Astrocyte of the hippocampus (primary cell): ENCODE measurements at regions not wholly inside any gene's neighbourhood (a gene's known extent, or its start where the extent isn't known, plus 50 kb on each side); places are given as distances from the start of the nearest gene placed in this dataset.
"Not testable (repeated sequence)": the region's sequence is repeated elsewhere in the genome, so short reads cannot be mapped to it uniquely, and the experiment has no call there.

ENCODE experiments used
- DNase-seq: peaks from one replicate; pipeline ENCODE4 v3.0.0; 2011; ENCODE audit warnings: low read depth, low spot score

DNA sequence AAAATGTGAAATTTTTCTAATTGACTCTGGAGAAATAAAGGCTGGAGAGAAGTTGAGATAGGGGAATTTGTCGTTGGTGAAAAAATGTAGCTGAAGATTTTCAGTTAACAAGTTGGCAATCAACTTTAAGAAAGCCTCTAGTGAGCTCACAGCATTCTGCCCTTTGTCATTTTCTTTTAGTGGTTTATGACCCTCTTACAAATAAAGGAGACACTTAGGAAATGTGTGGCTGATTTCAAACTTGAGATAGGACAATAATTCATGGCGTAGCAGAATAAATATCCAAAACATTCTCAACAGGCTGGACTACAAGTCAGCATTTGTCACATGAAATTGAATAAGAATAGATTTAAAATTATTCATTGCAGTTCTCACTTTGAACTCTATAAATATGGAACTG is 412.5 kb upstream of the SPHKAP start:
- DNase-seq = no peak

DNA sequence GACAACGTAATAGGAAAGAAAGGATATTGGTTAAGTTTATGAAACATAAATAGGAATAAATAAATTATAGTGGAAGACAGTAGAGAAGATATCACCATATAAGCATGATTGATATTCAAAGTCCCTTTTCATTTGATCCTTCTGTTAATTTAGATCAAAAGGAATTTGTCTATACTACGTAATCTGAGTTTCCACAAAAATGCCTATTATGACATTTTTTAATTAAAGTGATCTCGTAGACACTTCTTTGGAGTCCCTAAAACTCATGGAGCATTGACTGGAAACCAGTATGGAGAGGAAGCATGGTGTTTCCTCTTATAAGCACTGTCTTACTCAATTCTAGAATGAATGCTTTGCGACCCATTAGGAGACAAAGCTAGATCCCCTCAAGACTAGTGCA is 411.4 kb upstream of the SPHKAP start:
- no peak for DNase-seq

DNA sequence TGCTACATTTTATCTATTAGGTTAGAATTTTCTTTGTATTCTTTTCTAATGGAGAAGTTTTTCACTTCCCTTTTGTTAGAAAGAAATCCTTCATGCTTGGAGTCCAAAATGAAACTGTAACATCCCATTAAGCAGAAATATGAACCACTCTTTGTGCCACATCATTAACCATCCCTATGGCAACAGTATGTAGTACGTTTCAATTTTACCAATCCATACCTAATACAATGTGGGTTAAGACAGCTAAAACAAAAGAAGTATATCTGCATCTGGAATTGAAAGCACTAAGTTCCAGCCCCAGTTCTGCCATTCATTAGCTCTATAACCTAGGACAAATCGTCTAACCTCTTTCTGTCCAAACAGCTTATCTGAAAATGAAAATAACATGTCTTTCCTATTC is 409.2 kb upstream of the SPHKAP start:
- DNase-seq = no peak

DNA sequence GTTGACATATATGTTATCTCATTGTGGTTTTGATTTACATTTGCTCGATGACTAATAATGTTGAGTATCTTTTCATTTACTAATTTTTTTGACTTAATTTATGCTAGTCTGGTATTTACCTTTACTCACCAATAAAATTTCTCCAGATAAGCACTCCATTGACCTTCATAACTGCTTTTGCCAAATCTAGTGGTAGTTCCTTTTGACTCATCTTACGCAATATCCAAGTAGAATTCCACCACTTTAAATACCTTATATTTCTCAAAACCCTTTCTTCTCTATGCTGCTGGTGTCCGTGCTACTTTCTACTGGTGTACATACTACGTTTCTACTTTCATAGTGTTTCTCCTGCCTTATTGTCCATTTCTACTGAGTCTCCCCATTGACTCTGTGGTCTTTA is 407.6 kb upstream of the SPHKAP start:
- DNase-seq = no peak

DNA sequence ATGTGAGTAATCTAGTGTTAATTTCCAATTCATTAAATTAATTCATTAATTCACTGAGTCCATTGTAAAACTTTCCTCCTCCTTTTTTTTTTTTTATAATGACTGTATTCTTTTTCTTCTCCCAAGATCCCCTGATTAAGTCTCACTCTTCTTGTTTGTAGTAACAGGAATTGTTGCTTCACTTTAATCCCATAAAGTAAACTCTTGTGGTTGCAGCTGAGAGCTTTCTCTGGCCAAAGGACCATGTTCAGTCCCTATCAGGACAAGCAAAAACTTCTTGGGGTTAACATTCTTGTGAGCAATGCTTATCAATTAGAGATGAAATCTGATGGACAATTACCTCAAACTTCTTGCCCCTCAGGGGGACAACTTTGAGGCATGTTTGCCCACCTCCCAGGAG is 400.2 kb upstream of the SPHKAP start:
- no peak for DNase-seq

DNA sequence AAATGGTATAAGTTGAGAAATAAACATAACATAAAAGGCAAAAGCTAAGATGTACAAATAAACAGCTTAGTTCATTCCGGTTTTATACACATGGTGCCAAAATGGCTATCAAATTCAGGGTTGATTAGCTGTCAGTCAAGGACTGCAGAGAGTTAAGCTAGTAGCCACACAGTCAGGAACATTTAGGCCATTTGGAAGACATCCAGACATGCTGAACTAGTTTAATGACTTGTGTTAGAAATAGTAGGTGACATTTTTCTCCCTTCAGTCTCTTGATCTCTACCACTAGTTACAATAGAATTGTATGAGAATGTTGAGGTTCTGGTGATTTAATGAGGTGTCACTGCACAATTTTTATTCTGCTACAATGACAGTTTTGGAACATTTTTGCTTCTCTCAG is 394.4 kb upstream of the SPHKAP start:
- DNase-seq = no peak

DNA sequence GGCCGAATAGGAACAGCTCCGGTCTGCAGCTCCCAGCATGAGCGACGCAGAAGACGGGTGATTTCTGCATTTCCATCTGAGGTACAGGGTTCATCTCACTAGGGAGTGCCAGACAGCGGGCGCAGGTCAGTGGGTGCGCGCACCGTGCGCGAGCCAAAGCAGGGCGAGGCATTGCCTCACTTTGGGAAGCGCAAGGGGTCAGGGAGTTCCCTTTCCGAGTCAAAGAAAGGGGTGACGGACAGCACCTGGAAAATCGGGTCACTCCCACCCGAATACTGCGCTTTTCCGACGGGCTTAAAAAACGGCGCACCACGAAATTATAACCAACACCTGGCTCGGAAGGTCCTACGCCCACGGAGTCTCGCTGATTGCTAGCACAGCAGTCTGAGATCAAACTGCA is 386.8 kb upstream of the SPHKAP start:
- not testable (repeated sequence) for DNase-seq

DNA sequence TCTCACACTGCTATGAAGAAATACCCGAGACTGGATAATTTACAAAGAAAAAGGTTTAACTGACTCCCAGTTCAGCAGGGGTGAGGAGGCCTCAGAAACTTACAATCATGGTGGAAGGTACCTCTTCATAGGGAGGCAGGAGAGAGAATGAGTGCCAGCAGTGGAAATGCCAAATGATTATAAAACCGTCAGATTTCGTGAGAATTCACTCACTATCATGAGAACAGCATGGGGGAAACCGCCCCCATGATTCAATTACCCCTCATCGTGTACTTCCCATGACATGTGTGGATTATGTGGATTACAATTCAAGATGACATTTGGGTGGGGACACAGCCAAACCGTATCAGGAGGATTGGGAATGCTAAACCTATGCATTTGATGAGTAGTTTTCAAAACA is 380.3 kb upstream of the SPHKAP start:
- DNase-seq = no peak

DNA sequence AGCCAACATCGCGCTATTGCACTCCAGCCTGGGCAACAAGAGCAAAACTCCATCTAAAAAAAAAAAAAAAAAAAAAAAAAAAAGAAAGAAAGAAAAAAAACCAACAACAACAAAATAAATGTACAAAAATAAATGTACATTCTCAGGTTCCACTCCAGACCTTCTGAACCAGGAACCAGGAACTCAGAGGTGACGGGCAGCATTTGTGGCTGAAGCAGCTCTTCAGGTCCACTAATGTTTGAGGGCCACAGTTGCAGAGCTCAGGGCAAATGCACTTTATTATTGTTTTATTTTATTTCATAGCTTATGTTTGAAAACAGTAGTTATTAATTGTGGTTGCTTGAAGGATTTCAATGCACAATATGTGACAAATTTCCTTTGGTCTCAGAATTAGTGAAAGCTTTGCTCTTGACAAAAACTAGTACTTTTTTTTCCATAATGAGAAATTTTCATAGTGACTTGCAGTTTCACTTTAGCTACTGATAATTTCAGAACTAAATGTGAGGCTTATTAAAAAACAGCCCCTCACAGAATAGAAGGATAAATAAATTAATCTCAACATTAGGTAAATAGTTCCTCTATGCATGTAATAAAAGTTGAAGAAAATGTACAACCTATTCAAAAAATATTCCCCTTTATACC is 378.4 kb upstream of the SPHKAP start:
- DNase-seq = no peak

DNA sequence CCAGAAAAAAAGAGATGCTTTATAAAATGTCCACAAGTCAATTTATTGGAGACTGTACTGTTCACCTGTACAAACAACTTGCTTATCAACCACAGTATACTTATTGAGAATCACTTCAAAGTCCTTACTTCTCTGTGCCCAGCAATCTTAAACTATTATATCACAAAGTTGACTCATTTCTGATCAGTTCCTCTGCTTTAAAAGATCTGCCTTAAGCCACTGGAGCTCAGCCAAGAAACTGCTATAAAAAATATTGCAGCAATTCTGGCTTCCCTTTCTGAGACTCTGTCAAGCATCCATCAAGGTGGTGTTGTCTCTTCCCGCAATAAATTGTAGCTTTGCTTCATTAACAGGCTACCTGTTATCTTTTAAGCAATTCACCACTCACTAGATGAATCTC is 375.2 kb upstream of the SPHKAP start:
- DNase-seq = peak; percentile 1

DNA sequence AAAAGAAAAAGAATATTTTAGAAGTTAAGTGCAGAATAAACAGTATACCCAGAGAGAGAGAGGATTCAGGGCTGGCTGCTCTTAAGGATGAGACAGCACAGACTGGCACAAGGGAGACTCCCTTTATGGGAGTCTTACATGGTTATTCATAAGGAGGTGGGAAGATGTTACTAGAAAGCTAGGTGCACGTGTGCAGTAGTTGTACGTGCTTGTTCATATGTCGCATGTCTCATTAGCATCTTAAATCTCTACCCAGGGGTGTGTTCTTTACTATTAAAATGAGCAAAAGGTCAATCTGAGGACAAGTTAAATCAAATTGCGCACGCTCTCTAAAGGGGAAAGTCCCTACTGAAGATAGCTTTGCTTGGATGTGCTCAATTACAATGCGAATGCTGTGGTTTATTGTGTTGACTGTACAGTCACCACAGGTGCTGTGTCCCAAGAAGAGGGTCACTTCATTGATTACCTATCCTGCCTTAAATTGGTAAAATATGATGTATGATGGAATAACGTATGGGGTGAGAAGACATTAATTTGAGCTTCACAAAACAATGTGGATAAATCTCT is 368.0 kb upstream of the SPHKAP start:
- no peak for DNase-seq

DNA sequence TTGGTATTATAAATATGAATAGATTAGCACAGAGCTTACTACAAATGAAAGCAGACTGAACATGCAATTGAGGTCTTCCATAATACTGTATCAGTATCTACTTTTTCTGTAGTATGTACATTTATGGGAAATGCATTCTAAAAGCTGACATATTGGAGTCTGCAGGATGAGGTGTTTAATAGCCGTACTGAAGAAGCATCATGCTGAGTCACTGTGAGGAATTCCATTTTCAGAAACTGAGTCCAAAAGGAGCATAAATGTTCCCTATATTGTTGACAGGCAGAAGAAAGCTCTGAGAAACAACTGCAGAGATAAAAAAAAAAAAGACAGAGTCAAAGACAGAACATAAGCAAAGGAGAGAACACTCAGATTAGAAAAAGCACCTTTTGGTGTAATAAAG is 366.7 kb upstream of the SPHKAP start:
- DNase-seq = no peak

DNA sequence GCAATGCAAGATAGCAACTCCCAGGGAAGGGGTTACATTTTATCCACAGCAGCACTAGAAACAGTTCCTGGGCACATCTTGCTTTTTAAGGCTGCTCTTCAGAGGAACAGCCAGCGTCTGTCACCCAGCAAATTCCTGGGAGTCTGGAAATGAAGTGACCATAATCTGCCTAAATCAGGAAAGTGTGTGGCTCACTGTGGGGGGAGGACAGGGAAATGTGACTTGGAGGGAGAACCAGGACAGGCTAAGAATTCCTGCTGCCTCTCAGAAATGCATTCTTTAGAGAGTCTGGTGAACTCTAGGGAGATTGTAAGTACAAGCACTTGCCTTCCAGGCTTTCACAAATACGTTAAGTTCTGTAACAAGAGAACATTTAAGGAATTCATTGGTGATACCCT is 364.3 kb upstream of the SPHKAP start:
- DNase-seq = peak; percentile 0

DNA sequence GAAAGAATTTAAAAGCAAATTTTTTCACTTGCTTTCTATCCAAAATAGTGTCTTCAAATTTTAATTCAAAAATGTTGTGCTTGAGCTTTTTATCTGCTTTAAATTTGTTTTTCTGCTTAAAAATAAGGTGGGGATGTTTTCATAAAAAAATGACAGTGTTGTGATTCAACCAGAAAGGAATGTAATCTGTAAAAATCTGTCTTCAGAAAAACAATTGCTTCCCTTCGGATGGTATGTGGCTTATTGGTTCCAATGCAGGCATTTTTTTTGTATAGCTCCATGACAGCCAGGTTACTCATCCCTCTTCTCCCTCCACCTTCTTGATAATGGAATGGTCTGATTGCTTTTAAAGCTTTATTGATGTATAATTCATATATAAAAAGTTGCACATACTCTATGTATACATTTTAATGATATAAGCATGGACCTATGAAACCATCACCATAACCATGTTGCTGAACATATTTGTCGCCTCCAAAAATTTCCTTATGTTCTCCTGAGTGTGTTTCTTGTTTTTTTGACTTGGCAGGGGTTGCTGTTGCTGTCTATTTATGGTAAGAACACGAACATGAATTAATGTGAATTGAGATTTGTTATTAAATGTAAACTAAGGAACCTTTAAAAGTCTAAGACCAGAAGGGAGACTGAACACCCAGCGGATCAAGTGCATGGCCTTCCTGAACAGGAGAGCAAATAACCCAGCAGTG is 363.7 kb upstream of the SPHKAP start:
- DNase-seq = peak; percentile 0

DNA sequence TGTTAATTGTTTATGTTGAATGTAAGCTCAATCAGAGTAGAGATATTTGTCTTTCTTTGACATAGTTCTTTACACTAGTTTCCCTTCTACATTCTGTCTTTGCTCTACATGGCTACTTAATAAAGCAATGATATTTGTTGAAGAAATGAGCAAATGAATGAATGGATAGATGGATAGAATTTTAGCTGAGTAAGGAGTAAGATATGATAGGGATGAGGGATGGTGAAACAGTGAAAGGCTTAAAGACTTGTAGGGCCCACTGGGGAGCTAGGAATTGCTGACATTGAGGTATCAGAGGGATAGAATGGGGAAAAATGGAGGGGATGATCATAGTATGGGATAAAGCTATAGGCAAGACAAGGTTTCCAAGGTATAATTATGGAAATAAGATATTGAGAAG is 361.6 kb upstream of the SPHKAP start:
- DNase-seq = no peak

DNA sequence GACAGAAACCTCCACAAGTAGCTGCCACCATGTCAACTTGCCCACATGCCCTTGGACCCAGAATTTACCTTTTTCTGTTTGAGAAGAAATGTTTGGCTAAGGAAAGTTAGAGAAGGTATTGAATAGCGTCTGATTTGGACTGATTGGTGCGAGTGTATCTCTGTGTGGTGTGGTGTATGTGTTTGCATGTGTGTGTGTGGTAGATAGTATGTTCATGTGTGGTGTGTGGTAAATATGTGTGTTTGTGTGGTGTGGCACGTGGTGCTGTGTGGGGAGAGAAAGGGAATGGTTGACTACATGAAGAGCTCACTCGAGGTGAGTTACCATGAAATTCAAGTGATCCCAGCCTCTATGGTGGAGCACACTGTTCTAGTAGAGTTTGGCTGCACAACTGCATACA is 360.8 kb upstream of the SPHKAP start:
- no peak for DNase-seq

DNA sequence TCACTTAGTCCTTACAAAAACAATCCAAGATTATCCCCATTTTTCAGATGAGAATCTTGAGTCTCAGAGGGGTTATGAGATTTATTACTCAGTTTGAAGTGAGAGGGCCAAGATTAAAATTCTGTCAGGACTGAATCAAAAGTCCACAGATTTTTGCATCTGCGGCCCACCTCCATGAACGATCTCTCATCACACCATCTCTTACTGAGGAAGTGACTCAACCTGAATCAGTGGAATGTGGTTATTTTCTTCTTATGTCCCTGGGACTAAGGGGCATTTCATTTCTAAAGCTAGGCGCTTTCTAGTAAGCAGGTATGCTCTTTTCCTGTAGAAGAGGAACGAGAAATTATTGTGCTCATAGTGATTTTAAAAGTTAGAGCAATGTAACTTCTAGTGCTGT is 360.3 kb upstream of the SPHKAP start:
- no peak for DNase-seq

DNA sequence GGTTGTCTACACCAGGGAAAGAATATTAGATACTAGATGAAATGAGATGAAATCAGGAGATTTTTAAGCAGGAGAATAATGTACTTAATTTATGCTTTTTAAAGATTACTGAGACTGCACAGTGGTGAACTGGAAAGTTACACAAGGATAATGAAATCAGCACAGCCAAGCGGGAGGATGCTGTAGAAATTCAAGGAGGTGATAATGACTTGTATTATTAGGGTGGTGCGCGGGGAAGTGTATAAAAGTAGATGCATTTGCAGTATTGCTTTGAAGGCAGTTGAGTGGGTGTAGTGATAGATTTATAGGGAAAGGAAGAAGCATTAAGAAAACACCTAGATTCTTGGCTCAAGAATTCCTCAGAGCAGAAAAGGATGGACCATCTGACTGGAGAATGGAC is 359.5 kb upstream of the SPHKAP start:
- no peak for DNase-seq

DNA sequence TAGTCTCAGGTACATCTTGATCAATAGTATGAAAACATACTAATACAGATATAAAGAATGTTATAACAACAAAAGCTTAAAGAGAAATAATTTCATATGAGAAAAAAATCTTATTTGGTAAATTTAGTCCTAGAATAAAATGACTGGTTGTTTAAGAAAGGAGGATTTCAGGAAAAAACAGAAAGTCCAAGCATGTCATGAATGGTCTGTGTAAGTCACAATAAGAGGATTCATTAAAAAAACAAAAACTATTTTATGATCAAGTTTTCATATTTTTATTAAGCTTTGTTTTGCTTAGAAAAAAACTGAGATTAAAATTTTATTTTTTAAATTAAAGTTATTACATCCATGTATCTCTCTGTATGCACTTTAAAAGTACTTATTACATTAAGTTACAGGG is 353.9 kb upstream of the SPHKAP start:
- no peak for DNase-seq

DNA sequence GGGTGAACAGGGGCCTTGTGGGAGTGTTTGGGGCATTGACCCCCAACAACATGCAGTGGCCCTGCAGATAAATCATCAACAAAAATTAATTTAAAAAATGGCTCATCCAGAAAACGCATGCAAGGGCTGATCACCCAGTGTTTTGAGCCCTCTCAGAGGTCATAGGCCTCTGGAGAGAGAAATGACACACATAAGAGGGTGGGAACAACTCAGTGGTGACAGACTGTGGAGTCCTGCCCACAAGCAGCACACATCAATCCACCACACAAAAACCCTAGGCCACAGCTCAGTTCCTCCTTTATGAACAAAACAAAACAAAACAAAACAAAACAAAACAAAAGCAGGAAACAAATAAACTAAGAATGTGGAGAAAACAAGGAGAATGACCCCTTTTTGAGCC is 351.7 kb upstream of the SPHKAP start:
- DNase-seq = no peak

DNA sequence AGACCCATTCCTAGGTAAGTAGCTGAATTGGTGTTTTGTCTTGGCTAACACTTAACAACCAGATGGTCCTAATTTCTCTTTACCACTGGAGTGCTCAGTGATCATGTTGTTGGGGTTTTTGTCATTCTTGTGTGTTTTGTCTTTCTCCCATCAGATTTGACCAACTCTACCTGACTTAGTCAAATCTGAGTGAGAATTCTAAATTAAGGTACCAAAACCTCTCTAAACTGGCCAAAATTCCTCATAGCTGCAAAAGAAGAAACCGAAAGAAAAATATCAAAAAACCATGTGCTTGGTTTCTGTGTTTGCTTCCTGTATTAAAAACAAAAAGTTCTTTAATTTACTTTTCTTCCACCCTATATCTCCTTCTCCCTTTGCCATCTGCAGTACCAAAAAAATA is 350.7 kb upstream of the SPHKAP start:
- no peak for DNase-seq

DNA sequence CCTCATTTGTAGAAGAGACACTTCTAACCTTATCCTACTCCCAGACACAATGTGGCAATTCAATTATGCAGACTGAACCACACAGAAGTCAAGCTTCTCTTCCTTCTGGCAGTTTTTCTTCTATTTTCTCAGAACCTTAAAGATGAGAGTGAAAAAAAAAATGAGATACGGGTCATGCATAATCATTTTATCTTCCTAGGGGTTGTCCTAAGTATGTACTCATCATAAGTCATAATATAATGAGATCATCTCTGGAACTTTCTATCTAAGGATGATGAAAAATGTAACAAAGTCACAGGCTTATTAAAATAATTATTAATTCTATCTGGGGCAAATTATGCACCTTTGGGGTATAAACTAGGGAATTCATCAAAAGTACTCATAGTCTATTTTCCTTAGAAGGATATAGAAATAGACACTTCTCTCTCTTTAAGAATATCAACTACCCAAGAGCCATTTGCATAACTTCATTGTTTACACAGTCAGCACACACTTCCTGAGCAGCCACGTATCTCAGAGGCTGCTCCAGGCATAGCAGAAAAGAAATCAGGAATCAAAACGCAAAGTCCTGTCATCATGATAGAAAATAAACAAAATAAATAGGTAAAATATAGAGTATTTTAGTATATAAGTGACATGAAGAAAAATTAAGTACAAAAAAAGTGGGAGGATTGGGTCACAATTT is 345.9 kb upstream of the SPHKAP start:
- no peak for DNase-seq

DNA sequence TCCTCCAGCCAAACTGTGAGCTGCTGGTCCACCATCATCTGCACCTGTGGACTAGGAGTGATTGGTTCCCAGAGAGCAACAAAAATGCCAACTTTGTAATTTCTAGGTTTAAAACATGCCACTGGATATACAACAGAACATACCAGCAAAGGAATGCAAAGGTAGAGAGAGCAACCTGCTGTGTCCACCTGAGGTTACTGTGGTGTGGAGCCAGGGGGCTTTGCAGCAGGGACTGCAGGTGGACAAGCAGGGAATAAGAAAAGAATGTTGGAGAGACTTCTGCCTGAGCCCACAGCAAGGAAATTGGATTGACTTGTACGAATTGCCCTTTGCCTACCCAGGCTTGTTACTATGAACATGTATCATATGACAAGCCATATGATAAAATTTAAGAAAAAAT is 345.2 kb upstream of the SPHKAP start:
- no peak for DNase-seq
